ENCODE measurements at regions not wholly inside any gene's neighbourhood (a gene's known extent, or its start where the extent isn't known, plus 50 kb on each side); places are given as distances from the start of the nearest gene placed in this dataset.
A peak's percentile ranks its signal among the peaks of the same experiment; 100 is the strongest.

- Mint-ChIP-seq H3K36me3 (ENCODE audit: low read depth) (no peaks in the 10 kb centered on the region), H3K27ac (no peak overlapping the region), H3K27me3 (ENCODE audit: insufficient read depth) (peaks cover 5% of the 10 kb centered on the region), H3K4me3 (no peak overlapping the region), H3K9me3 (no peaks in the 10 kb centered on the region), H3K4me1 (ENCODE audit: low read depth) (peaks cover 16% of the 10 kb centered on the region)
- DNase-seq, result no peak
- peak; percentile 35 for TF ChIP-seq CTCF (IDR thresholded peaks at IDR 0.05)
Measured at GRCh38 chr18:3380384-3380961, 69.5 kb upstream of the TGIF1 start.

DNA sequence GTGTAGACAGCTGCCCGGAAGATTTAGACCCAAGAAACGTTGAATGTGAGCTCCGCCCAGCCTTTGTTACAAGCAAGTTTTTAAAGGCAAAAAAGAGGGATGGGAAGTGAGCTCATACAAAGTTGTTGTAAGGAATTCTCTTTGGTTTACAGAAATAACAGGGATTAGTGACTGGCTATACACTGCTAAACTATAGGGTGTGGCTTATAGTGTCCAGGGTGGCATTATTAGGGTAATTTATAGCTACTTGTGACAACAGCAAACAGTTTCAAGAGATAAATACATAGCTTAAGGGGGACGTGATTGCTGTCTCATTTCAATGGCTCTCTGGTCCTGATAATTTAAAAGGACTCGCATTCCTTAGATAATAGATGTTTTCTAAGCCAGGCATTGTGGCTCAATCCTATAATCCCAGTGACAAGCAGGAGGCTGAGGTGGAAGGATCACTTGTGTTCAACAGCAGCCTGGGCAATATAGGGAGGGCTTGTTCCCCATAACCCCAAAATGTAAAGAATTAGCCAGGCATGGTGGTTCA lies 66.5 kb upstream of the TGIF1 start:
- H3K4me1 Mint-ChIP-seq (ENCODE audit: low read depth), result peaks cover 16% of the 10 kb centered on the region
- H3K27ac Mint-ChIP-seq, result no peak overlapping the region
- TF ChIP-seq CTCF (IDR thresholded peaks at IDR 0.05), result no peak
- H3K27me3 Mint-ChIP-seq (ENCODE audit: insufficient read depth), result peaks cover 5% of the 10 kb centered on the region
- H3K9me3 Mint-ChIP-seq, result no peaks in the 10 kb centered on the region
- no peak overlapping the region for H3K4me3 Mint-ChIP-seq
- H3K36me3 Mint-ChIP-seq (ENCODE audit: low read depth), result no peaks in the 10 kb centered on the region
- peak; percentile 16 for DNase-seq

DNA sequence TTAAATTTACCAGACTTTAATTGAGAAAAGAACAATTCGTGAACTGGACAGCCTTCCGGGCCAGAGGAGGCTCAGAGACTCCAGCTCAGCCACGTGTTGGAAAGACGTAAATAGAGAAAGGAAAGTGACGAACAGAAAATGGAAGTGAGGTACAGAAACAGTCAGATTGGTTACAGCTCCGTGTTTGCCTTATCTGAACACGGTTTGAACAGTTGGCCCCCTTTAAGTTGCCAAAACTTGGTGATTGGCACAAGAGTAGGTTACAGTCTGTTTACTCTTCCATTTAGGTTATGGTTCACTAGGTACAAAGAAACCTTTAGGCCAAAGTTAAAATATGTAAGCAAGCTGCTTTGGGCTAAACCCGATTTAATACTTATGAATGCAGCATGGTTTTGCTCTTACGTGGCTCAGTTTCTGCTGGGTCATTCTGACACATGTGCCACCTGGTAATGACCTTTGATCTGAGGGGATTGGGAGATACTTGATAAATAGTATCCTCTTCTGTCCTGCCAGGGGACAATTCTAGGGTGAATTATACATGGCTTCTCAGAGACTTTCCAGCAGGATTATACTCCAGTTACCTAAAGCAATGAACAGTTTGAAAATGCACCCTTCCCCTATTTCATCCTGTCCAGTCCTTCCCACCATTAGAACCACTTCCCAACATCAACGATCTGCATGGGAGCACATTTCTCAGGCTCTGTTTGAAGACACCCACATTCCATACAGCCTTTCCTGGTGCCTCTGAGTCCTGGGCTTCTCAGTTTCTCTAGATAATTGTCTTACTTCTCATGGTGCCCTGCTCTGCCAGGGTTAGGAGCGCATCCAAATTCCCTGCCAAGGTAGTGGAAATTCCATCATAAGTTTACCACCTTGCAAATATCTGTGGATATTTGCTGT lies 65.1 kb upstream of the TGIF1 start:
- H3K27ac Mint-ChIP-seq, result no peak overlapping the region
- H3K36me3 Mint-ChIP-seq (ENCODE audit: low read depth), result no peaks in the 10 kb centered on the region
- no peak for DNase-seq
- H3K9me3 Mint-ChIP-seq, result peaks cover 4% of the 10 kb centered on the region; the same call in 1 of the 2 replicates
- no peak overlapping the region for H3K4me3 Mint-ChIP-seq
- TF ChIP-seq CTCF (IDR thresholded peaks at IDR 0.05), result no peak
- peaks cover 16% of the 10 kb centered on the region for H3K4me1 Mint-ChIP-seq (ENCODE audit: low read depth)
- H3K27me3 Mint-ChIP-seq (ENCODE audit: insufficient read depth), result peaks cover 5% of the 10 kb centered on the region

GRCh38 chr18:3388323-3388722 lies 61.6 kb upstream of the TGIF1 start:
- DNase-seq, result no peak
- Mint-ChIP-seq H3K4me3 (no peak overlapping the region), H3K27me3 (ENCODE audit: insufficient read depth) (peaks cover 15% of the 10 kb centered on the region), H3K4me1 (ENCODE audit: low read depth) (peaks cover 5% of the 10 kb centered on the region), H3K36me3 (ENCODE audit: low read depth) (peaks cover 6% of the 10 kb centered on the region), H3K9me3 (peaks cover 12% of the 10 kb centered on the region; the same call in 1 of the 2 replicates), H3K27ac (no peak overlapping the region)
- TF ChIP-seq CTCF (IDR thresholded peaks at IDR 0.05), result no peak

GRCh38 chr18:3388980-3389379 lies 61.0 kb upstream of the TGIF1 start:
- Mint-ChIP-seq H3K27me3 (ENCODE audit: insufficient read depth) (peaks cover 20% of the 10 kb centered on the region), H3K4me3 (no peak overlapping the region), H3K36me3 (ENCODE audit: low read depth) (peaks cover 6% of the 10 kb centered on the region), H3K27ac (no peak overlapping the region), H3K9me3 (peaks cover 12% of the 10 kb centered on the region; the same call in 1 of the 2 replicates), H3K4me1 (ENCODE audit: low read depth) (no peaks in the 10 kb centered on the region)
- TF ChIP-seq CTCF (IDR thresholded peaks at IDR 0.05), result no peak
- no peak for DNase-seq
